ENCODE measurements at regions not wholly inside any gene's neighbourhood (a gene's known extent, or its start where the extent isn't known, plus 50 kb on each side); places are given as distances from the start of the nearest gene placed in this dataset.

GRCh38 chr2:82852787-82853186 is 1606.3 kb downstream of the SUCLG1 start:
- Histone ChIP-seq H3K9ac (no peak overlapping the region), H3K9me2 (ENCODE audit: insufficient read depth) (no peaks in the 10 kb centered on the region), H3K4me1 (ENCODE audit: insufficient read depth) (no peaks in the 10 kb centered on the region), H3K36me3 (ENCODE audit: low read depth) (no peaks in the 10 kb centered on the region), H3K27me3 (replicated peaks; ENCODE audit: insufficient read depth) (no peaks in the 10 kb centered on the region), H2AFZ (no peak overlapping the region), H3K4me3 (no peak overlapping the region), H3K27ac (no peak overlapping the region), H3K79me2 (ENCODE audit: insufficient read depth) (no peaks in the 10 kb centered on the region), H3F3A (ENCODE audit: insufficient read depth) (no peaks in the 10 kb centered on the region), H4K20me1 (ENCODE audit: insufficient read depth) (no peaks in the 10 kb centered on the region), H3K4me2 (ENCODE audit: unreplicated experiment) (no peak overlapping the region), H3K9me3 (ENCODE audit: low read depth) (no peaks in the 10 kb centered on the region)
- no peak for DNase-seq
- WGBS, 2 experiments (ENCODE audit: low coverage in 1 of 2, low lambda C conversion rate in 2 of 2, missing lambda C conversion rate in 2 of 2): 20% methylated on average over 3 of the region's 3 CpGs
- in situ Hi-C loops (cut with MboI): no loop called here
- TF ChIP-seq EZH2 (IDR thresholded peaks at IDR 0.05; ENCODE audit: insufficient read depth, poor library complexity, severe bottlenecking): no peak
- TF ChIP-seq EZH2phosphoT487 (IDR thresholded peaks at IDR 0.05; ENCODE audit: insufficient read depth, low read depth): no peak

GRCh38 chr2:82848285-82848684 is 1610.8 kb downstream of the SUCLG1 start:
- Histone ChIP-seq H3K27me3 (replicated peaks; ENCODE audit: insufficient read depth) (no peaks in the 10 kb centered on the region), H3K9me2 (ENCODE audit: insufficient read depth) (no peaks in the 10 kb centered on the region), H3K9ac (no peak overlapping the region), H3K36me3 (ENCODE audit: low read depth) (no peaks in the 10 kb centered on the region), H3K4me1 (ENCODE audit: insufficient read depth) (no peaks in the 10 kb centered on the region), H2AFZ (no peak overlapping the region), H3F3A (ENCODE audit: insufficient read depth) (no peaks in the 10 kb centered on the region), H3K27ac (no peak overlapping the region), H3K79me2 (ENCODE audit: insufficient read depth) (no peaks in the 10 kb centered on the region), H3K4me3 (no peak overlapping the region), H3K9me3 (ENCODE audit: low read depth) (no peaks in the 10 kb centered on the region), H3K4me2 (ENCODE audit: unreplicated experiment) (no peak overlapping the region), H4K20me1 (ENCODE audit: insufficient read depth) (no peaks in the 10 kb centered on the region)
- in situ Hi-C loops (cut with MboI): no loop called here
- no peak for TF ChIP-seq EZH2 (IDR thresholded peaks at IDR 0.05; ENCODE audit: insufficient read depth, poor library complexity, severe bottlenecking)
- no peak for TF ChIP-seq EZH2phosphoT487 (IDR thresholded peaks at IDR 0.05; ENCODE audit: insufficient read depth, low read depth)
- DNase-seq: no peak
- WGBS, 2 experiments (ENCODE audit: low coverage in 1 of 2, low lambda C conversion rate in 2 of 2, missing lambda C conversion rate in 2 of 2): 26 to 27% methylated on average over 10 of the region's 10 CpGs

DNA sequence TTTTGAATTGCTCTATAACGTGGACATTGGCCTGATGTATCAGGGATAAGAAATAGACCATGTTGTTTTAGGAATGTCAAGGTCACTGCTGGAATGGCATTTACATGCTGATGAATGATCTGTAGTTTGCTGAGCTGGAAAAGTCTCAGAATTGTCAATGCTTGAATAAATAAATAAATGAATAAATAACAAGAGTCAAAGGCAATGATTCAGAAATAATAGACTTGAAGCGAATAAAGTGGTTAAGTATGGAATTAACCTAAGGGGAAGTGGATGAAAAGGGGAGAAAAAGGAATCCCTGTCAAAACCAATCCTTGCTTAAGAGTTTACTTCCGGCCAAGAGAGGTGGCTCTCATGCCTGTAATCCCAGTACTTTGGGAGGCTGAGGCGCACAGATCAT is 1620.0 kb downstream of the SUCLG1 start:
- Histone ChIP-seq H3K4me2 (ENCODE audit: unreplicated experiment) (no peak overlapping the region), H3K9me3 (ENCODE audit: low read depth) (no peaks in the 10 kb centered on the region), H3K9ac (no peak overlapping the region), H3K4me1 (ENCODE audit: insufficient read depth) (no peaks in the 10 kb centered on the region), H3K79me2 (ENCODE audit: insufficient read depth) (no peaks in the 10 kb centered on the region), H3K4me3 (no peak overlapping the region), H3K9me2 (ENCODE audit: insufficient read depth) (no peaks in the 10 kb centered on the region), H2AFZ (no peak overlapping the region), H3F3A (ENCODE audit: insufficient read depth) (no peaks in the 10 kb centered on the region), H4K20me1 (ENCODE audit: insufficient read depth) (no peaks in the 10 kb centered on the region), H3K27ac (no peak overlapping the region), H3K27me3 (replicated peaks; ENCODE audit: insufficient read depth) (no peaks in the 10 kb centered on the region), H3K36me3 (ENCODE audit: low read depth) (no peaks in the 10 kb centered on the region)
- WGBS, 2 experiments (ENCODE audit: low coverage in 1 of 2, low lambda C conversion rate in 2 of 2, missing lambda C conversion rate in 2 of 2): 16 to 24% methylated on average over 3 to 4 of the region's 4 CpGs
- no peak for DNase-seq
- in situ Hi-C loops (cut with MboI): no loop called here
- TF ChIP-seq EZH2 (IDR thresholded peaks at IDR 0.05; ENCODE audit: insufficient read depth, poor library complexity, severe bottlenecking) (no peak), EZH2phosphoT487 (IDR thresholded peaks at IDR 0.05; ENCODE audit: insufficient read depth, low read depth) (no peak)

DNA sequence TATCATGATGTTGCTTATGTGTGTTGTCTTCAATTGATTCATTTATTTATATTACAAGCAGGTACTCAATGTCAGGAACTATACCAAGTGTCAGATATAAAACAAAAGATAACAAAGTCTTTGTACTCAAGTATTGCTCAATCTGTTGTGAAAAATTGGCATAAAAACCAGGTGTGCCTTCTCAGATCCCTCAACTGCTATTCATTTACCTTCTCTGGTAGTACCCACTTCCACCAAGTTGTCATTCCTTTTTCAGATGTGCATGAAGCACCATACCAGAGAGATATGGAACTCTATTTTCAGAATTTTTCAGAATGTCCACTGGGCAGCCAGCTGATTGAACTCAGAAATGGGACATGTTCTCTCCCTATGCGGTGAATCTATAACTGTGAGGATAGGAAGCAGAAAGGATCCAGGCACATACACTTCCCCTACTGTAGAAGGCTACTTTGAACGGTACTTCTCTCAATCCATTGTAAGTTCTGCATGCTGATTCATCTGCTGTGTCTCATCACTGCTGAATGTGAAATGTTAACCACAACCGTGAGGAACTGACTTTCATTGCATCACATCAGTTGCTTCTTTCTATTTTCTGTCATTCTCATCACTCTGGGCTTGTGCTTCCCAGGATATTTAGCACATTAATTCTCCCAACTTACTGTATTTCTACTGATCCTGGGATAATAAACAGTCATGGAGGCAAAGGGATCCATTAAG is 1621.3 kb downstream of the SUCLG1 start:
- no peaks in the 10 kb centered on the region for H4K20me1 ChIP-seq (ENCODE audit: insufficient read depth)
- H3K27ac ChIP-seq: no peak overlapping the region
- H3K4me1 ChIP-seq (ENCODE audit: insufficient read depth): no peaks in the 10 kb centered on the region
- no peak overlapping the region for H3K9ac ChIP-seq
- H3K4me2 ChIP-seq (ENCODE audit: unreplicated experiment): no peak overlapping the region
- no peaks in the 10 kb centered on the region for H3K9me2 ChIP-seq (ENCODE audit: insufficient read depth)
- TF ChIP-seq EZH2phosphoT487 (IDR thresholded peaks at IDR 0.05; ENCODE audit: insufficient read depth, low read depth): no peak
- no peak for TF ChIP-seq EZH2 (IDR thresholded peaks at IDR 0.05; ENCODE audit: insufficient read depth, poor library complexity, severe bottlenecking)
- peak; percentile 30 for DNase-seq
- H2AFZ ChIP-seq: no peak overlapping the region
- H3F3A ChIP-seq (ENCODE audit: insufficient read depth): no peaks in the 10 kb centered on the region
- in situ Hi-C loops (cut with MboI): no loop called here
- no peaks in the 10 kb centered on the region for H3K27me3 ChIP-seq (replicated peaks; ENCODE audit: insufficient read depth)
- no peak overlapping the region for H3K4me3 ChIP-seq
- H3K36me3 ChIP-seq (ENCODE audit: low read depth): no peaks in the 10 kb centered on the region
- no peaks in the 10 kb centered on the region for H3K9me3 ChIP-seq (ENCODE audit: low read depth)
- WGBS, 2 experiments (ENCODE audit: low coverage in 1 of 2, low lambda C conversion rate in 2 of 2, missing lambda C conversion rate in 2 of 2): 25 to 30% methylated on average over 3 of the region's 3 CpGs
- H3K79me2 ChIP-seq (ENCODE audit: insufficient read depth): no peaks in the 10 kb centered on the region

Data from GM23248 (cell line).